HG03354 (cell line): ENCODE measurements at regions not wholly inside any gene's neighbourhood (a gene's known extent, or its start where the extent isn't known, plus 50 kb on each side); places are given as distances from the start of the nearest gene placed in this dataset.
"Not testable (repeated sequence)": the region's sequence is repeated elsewhere in the genome, so short reads cannot be mapped to it uniquely, and the experiment has no call there.

Experiments used
- ATAC-seq: cut with Tn5 transposase; IDR thresholded peaks from one replicate; pipeline ENCODE4 v1.9.1; 2021; ENCODE audit warnings: mild to moderate bottlenecking; ENCODE audit not compliant: unreplicated experiment, poor library complexity, severe bottlenecking

- no peak for ATAC-seq
Observed at GRCh38 chr4:59772641-59773139, 1427.4 kb upstream of the ADGRL3 start.

- ATAC-seq = not testable (repeated sequence)
Observed at GRCh38 chr4:59780271-59780670, 1419.9 kb upstream of the ADGRL3 start.

- no peak for ATAC-seq
Observed at GRCh38 chr4:59805176-59805575, 1395.0 kb upstream of the ADGRL3 start.

GRCh38 chr4:59814402-59815010 lies 1385.6 kb upstream of the ADGRL3 start:
- no peak for ATAC-seq

- peak; percentile 93 for ATAC-seq
Observed at GRCh38 chr4:59818656-59819055, 1381.5 kb upstream of the ADGRL3 start.

GRCh38 chr4:59823311-59823710 lies 1376.8 kb upstream of the ADGRL3 start:
- no peak for ATAC-seq

GRCh38 chr4:59825104-59825503 lies 1375.0 kb upstream of the ADGRL3 start:
- ATAC-seq = no peak

- ATAC-seq = no peak
Observed at GRCh38 chr4:59831746-59832145, 1368.4 kb upstream of the ADGRL3 start.

GRCh38 chr4:59834943-59835342 lies 1365.2 kb upstream of the ADGRL3 start:
- ATAC-seq = no peak

- ATAC-seq = no peak
Observed at GRCh38 chr4:59837751-59838150, 1362.4 kb upstream of the ADGRL3 start.

GRCh38 chr4:59838236-59838635 lies 1361.9 kb upstream of the ADGRL3 start:
- no peak for ATAC-seq

GRCh38 chr4:59841698-59842097 lies 1358.4 kb upstream of the ADGRL3 start:
- ATAC-seq = no peak

GRCh38 chr4:59848457-59848856 lies 1351.7 kb upstream of the ADGRL3 start:
- no peak for ATAC-seq

GRCh38 chr4:59855630-59856352 lies 1344.3 kb upstream of the ADGRL3 start:
- no peak for ATAC-seq

- no peak for ATAC-seq
Observed at GRCh38 chr4:59869056-59869455, 1331.1 kb upstream of the ADGRL3 start.

- no peak for ATAC-seq
Observed at GRCh38 chr4:59869559-59869958, 1330.6 kb upstream of the ADGRL3 start.

- ATAC-seq = no peak
Observed at GRCh38 chr4:59881632-59882031, 1318.5 kb upstream of the ADGRL3 start.

GRCh38 chr4:59904331-59904730 lies 1295.8 kb upstream of the ADGRL3 start:
- no peak for ATAC-seq

GRCh38 chr4:59920416-59920815 lies 1279.7 kb upstream of the ADGRL3 start:
- ATAC-seq = no peak

- ATAC-seq = no peak
Observed at GRCh38 chr4:59925290-59925689, 1274.8 kb upstream of the ADGRL3 start.

GRCh38 chr4:59936566-59936965 lies 1263.6 kb upstream of the ADGRL3 start:
- no peak for ATAC-seq
